Kidney epithelial cell (primary cell): ENCODE measurements at regions not wholly inside any gene's neighbourhood (a gene's known extent, or its start where the extent isn't known, plus 50 kb on each side); places are given as distances from the start of the nearest gene placed in this dataset.

Source experiments
- DNase-seq: peaks from one replicate; pipeline ENCODE4 v3.0.0-alpha.2; 2010; ENCODE audit warnings: low read depth
- H3K27me3 ChIP-seq: 2 replicates; pipeline ENCODE4 v1.6.0; 2011; ENCODE audit warnings: low read length; ENCODE audit not compliant: control insufficient read depth, insufficient read depth
- H3K36me3 ChIP-seq: 2 replicates; pipeline ENCODE4 v1.5.1; 2011; ENCODE audit warnings: low read length; ENCODE audit not compliant: control insufficient read depth, insufficient read depth
- H3K4me3 ChIP-seq: 2 replicates; pipeline ENCODE4 v1.5.1; 2011; ENCODE audit warnings: low read depth, mild to moderate bottlenecking, control low read depth, low read length
- CTCF ChIP-seq: IDR thresholded peaks from 2 replicates; pipeline ENCODE4 v1.5.1; 2011; ENCODE audit warnings: mild to moderate bottlenecking, moderate library complexity, low read length, control low read depth, inconsistent platforms; ENCODE audit not compliant: insufficient read depth, poor library complexity, severe bottlenecking

- TF ChIP-seq CTCF, result no peak
- DNase-seq, result no peak
- Histone ChIP-seq H3K4me3 (no peak overlapping the region), H3K36me3 (no peaks in the 10 kb centered on the region), H3K27me3 (no peaks in the 10 kb centered on the region)
Observed at GRCh38 chr5:3854188-3854821, 258.7 kb downstream of the IRX1 start.

DNA sequence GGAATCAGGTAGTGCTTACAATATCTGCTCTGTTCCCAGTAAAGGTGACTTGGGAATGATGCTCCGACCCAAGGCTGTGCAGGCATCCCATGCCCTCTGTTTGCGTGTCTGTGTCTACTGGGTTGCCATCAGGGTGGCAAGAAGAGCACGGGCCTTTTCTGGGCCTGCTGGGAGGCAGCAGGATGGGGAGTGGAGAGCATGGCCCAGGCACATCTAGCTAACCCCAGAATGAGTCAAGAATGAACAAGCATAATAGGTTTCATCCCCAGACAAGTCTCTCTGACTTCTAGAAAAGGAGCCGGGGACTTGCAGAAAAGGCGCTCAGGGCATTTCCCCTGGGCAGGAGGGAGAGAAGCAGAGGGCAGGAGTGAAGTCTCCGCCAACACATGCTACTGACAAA is 260.4 kb downstream of the IRX1 start:
- H3K4me3 ChIP-seq, result no peak overlapping the region
- no peaks in the 10 kb centered on the region for H3K36me3 ChIP-seq
- no peak for TF ChIP-seq CTCF
- H3K27me3 ChIP-seq, result no peaks in the 10 kb centered on the region
- DNase-seq, result no peak

DNA sequence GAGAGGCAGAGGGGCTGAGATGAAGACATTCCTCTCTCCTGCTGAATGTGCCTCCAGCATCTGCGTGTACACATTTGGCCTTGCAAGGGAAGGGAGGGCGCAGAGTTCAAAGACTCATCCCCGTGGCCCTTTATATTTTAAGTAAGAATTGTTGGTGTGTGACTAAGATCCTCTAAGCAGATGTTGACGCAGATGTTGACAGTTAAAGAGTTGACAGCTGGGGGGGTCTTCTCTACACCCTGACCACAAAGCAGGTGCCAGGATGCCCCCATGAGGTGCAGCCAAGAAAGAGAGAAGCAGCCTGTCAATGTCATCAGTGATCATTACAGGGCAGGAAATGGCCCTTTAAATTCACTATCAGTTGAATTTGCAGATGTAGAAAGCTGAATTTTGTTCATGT is 262.9 kb downstream of the IRX1 start:
- no peak for TF ChIP-seq CTCF
- DNase-seq, result no peak
- H3K36me3 ChIP-seq, result no peaks in the 10 kb centered on the region
- no peak overlapping the region for H3K4me3 ChIP-seq
- no peaks in the 10 kb centered on the region for H3K27me3 ChIP-seq

GRCh38 chr5:3862906-3863305 is 267.3 kb downstream of the IRX1 start:
- no peaks in the 10 kb centered on the region for H3K36me3 ChIP-seq
- no peak for DNase-seq
- TF ChIP-seq CTCF, result no peak
- no peaks in the 10 kb centered on the region for H3K27me3 ChIP-seq
- no peak overlapping the region for H3K4me3 ChIP-seq

DNA sequence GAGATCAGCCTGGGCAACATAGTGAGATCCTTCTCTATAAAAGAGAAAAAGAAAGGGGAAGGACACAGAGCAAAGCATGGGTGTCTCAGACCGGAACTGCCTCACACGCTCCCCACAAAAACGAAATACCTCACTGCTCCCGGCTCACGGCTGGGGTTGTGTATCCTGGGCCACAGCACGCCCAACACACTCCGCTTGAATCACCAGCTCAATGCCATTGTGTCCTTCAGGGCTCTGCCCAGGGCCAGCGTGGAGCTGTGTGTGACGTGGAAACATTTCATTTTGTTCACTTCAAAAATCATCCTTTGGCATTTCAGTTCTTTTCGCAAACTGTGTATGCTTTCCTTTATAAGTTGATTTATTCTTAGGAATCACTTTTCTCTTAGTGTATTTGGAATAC is 279.5 kb downstream of the IRX1 start:
- no peak for DNase-seq
- no peaks in the 10 kb centered on the region for H3K36me3 ChIP-seq
- no peaks in the 10 kb centered on the region for H3K27me3 ChIP-seq
- no peak for TF ChIP-seq CTCF
- no peak overlapping the region for H3K4me3 ChIP-seq

DNA sequence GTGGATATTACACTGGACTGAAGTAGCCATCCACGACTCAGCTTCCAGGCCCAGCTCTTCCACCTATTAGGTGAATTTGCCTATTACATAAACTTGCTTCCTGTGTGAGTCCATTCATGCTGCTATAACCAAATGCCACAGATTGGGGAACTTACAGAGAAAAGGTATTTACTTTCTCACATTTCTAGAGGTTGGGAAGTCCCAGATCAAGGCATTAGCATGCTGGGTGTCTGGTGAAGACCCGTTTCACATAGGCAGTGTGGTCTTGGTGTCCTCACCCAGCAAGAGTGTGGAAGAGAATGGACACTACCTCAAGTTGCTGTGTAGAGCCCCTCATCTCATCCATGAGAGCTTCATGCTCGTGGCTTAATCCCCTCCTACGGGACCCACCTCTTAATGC is 282.6 kb downstream of the IRX1 start:
- H3K27me3 ChIP-seq, result no peaks in the 10 kb centered on the region
- H3K4me3 ChIP-seq, result no peak overlapping the region
- TF ChIP-seq CTCF, result no peak
- DNase-seq, result no peak
- H3K36me3 ChIP-seq, result no peaks in the 10 kb centered on the region
